ENCODE measurements at regions not wholly inside any gene's neighbourhood (a gene's known extent, or its start where the extent isn't known, plus 50 kb on each side); places are given as distances from the start of the nearest gene placed in this dataset.

- TF ChIP-seq ZFP3 (CRISPR knock-in tag; IDR thresholded peaks at IDR 0.05), result no peak
- TF ChIP-seq RARB (CRISPR knock-in tag; IDR thresholded peaks at IDR 0.05), result no peak
- no peak for TF ChIP-seq TOX (CRISPR knock-in tag; IDR thresholded peaks at IDR 0.05; ENCODE audit: borderline replicate concordance)
- TF ChIP-seq, protein P1, sequence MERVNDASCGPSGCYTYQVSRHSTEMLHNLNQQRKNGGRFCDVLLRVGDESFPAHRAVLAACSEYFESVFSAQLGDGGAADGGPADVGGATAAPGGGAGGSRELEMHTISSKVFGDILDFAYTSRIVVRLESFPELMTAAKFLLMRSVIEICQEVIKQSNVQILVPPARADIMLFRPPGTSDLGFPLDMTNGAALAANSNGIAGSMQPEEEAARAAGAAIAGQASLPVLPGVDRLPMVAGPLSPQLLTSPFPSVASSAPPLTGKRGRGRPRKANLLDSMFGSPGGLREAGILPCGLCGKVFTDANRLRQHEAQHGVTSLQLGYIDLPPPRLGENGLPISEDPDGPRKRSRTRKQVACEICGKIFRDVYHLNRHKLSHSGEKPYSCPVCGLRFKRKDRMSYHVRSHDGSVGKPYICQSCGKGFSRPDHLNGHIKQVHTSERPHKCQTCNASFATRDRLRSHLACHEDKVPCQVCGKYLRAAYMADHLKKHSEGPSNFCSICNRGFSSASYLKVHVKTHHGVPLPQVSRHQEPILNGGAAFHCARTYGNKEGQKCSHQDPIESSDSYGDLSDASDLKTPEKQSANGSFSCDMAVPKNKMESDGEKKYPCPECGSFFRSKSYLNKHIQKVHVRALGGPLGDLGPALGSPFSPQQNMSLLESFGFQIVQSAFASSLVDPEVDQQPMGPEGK (CRISPR knock-in tag; IDR thresholded peaks at IDR 0.05; ENCODE audit: borderline replicate concordance), result no peak
- no peak for TF ChIP-seq ISL1 (CRISPR knock-in tag; IDR thresholded peaks at IDR 0.05)
These were observed 1063.5 kb upstream of the PCDH9 start for GRCh38 chr13:68293631-68294030.
